NCI-H460 (cell line): ENCODE measurements at regions not wholly inside any gene's neighbourhood (a gene's known extent, or its start where the extent isn't known, plus 50 kb on each side); places are given as distances from the start of the nearest gene placed in this dataset.

Source experiments
- DNase-seq: peaks from one replicate; pipeline ENCODE4 v3.0.0-alpha.2; 2016; ENCODE audit warnings: low read depth; ENCODE audit errors: extremely low read depth

DNA sequence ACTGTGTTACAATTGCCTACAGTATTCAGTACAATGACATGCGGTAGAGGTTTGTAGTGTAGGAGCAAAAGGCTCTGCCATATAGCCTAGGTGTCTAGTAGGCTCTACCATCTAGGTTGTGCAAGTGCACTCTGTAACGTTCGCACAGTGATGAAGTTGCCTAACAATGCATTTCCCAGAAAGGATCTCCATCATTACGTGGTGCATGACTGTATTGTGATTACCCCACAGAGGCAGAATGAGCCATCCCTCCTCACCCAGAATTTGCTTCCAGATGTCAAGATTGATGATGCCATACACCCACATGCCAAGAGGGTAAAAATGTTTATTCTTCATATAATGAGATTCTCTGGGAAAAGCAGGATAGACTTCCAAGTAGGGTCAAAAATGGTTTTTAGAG is 199.3 kb upstream of the CTTNBP2NL start:
- no peak for DNase-seq

- DNase-seq: no peak
Measured at GRCh38 chr1:112209493-112209892, 186.5 kb upstream of the CTTNBP2NL start.

DNA sequence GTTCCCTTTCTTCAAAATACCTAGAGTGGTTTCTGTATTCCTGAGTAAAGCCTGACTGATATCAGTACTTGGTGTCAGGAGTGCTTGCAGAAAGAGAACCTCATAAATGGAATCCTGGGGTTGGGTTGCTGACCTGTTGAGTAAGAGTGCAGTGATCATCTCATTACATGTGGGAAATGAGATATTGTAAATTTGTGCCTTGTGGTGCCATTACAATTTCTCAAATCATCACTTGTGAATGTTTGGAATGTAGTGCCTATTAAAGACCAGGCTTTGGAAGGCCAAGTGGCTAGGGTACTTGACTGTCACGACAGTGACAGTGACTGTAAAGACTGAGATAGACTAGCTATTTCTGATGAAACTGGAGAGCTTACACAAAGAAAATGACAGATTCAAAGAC is 176.7 kb upstream of the CTTNBP2NL start:
- no peak for DNase-seq

GRCh38 chr1:112230232-112230631 is 165.8 kb upstream of the CTTNBP2NL start:
- no peak for DNase-seq

- DNase-seq: no peak
Measured at GRCh38 chr1:112231331-112231730, 164.7 kb upstream of the CTTNBP2NL start.

- no peak for DNase-seq
Measured at GRCh38 chr1:112232848-112233247, 163.2 kb upstream of the CTTNBP2NL start.

DNA sequence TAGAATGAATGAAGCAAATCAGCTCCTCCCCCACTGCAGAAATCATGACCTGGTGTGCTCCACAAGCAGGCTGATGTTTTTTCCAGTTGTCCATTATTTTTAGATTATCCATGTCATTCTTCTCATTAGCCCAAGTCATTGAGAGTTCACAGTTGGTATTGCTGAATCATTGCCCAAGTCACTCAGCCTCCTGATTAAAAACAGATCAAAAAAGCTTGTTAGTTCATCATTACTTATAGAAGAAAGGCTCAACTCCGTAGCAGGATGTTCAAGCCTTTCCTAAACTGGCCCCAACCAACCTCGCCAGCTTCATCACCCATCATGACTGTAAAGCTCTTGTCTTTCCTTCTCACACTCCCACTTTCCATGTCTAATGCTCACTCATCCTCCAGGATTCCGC is 161.3 kb upstream of the CTTNBP2NL start:
- no peak for DNase-seq

DNA sequence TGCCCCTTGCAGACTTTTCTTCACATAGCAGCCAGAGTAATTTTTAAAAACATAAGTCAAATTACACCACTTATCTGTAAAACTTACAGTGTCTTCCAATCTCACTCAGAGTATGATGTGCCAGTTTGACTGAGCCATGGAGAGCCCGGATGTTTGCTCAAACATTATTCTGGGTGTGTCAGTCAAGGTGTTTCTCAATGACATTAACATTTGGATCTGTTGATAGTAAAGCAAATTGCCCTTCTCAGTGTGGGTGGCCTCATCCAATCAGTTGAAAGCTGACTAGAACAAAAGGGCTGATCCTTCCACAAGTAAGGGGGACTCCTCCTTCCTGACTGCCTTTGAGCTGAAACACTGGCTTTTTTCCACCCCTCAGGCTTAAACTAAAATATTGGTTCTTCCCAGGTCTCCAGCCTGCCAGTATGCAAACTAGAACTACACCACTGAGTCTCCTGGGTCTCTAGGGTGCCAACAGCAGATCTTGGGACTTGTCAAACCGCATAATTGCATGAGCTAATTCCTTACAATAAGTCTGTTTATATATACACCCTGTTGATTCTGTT is 157.9 kb upstream of the CTTNBP2NL start:
- no peak for DNase-seq

GRCh38 chr1:112239683-112240330 is 156.2 kb upstream of the CTTNBP2NL start:
- no peak for DNase-seq

GRCh38 chr1:112242470-112242869 is 153.5 kb upstream of the CTTNBP2NL start:
- no peak for DNase-seq

DNA sequence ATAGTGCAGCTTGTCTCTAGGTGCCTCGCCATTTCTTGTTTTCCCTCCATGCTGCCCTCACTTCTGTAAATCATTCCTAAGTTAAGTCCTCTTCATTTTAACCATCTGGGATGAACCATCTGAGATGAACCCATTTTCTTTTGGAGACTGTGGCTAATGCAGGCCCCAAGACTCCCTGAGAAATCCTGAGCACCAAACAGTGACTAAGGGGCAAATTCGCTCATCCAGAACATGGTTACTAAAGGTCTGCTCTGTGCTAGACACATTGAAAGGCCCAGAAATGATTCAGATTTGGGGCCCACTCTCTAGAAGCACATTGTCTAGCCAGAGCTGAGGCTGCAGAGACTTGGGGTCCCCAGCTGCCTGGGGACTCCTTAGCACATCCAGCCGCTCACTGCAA is 151.9 kb upstream of the CTTNBP2NL start:
- DNase-seq: no peak

- DNase-seq: no peak
Measured at GRCh38 chr1:112245114-112245513, 150.9 kb upstream of the CTTNBP2NL start.

GRCh38 chr1:112247036-112247597 is 148.9 kb upstream of the CTTNBP2NL start:
- no peak for DNase-seq

- no peak for DNase-seq
Measured at GRCh38 chr1:112247961-112248360, 148.1 kb upstream of the CTTNBP2NL start.

DNA sequence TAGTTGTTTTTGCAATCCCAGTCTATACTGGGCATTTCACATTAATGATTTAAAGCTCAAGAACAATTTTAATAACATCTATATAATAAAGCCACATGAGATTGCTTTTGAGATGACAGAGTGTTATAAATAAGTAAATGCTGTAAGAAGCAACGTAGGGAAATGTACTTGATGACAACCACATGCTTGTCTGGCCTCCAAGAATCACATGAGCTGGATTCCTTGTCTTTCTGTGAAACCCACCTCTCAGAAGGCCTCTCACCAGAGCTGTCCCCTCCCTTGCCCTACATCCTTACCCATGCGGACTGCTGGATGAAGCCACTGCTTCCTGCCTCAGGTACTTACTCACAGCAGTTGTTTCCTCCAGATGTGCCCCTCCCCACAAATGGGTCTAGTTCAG is 145.1 kb upstream of the CTTNBP2NL start:
- DNase-seq: no peak

DNA sequence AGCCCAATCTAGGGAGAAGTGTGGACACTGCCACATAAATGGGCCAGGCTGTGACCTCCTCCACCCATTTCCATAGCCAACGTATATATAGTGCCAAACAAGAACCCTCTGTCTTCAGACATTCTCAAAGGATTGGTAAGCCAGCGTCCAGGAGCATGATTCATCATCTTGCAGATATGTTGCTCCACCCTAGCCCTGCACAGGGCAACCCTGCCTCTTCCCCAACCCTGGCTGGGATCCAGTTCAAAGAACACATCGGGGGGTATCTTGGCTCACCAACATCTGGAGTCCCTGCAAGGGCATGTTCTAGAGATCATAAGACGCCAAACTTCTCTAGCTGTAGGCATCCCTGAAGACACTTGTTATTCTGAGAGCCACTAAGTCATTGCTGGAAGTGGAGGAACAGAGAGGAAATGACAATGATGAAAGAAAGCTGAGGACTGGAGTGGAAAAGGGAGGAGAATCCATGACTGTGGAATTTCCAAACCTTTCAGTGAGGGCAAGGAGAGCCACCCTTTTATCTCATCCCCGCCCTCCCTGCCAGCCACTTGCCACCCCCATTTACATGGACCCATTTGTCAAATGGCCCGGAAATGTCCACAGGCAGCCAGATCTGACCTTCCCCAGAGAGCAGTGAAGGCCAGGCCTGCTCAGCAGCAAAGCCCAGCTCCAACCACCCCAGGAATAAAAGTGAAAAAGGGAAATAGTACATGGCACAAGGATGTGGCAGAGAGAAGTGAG is 144.1 kb upstream of the CTTNBP2NL start:
- peak; percentile 86 for DNase-seq

DNA sequence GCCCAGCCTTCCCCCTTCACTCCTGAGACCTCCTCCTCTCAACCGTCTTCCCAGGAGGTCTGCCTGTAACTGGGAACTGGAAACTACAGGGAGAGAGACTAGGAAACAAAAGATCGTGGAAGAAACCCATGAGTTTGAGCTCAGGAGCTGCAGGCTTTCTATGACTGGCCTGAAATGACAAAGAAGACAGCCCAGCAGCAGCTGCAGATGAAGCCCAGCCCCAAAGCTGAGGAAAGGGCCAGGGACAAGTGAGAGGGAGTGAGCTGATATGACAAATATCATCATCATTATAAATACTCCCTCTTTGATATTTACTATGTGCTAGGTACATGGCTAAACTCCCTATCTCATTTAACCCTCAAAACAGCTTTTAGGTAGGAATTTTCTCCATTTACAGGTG is 142.6 kb upstream of the CTTNBP2NL start:
- DNase-seq: no peak

DNA sequence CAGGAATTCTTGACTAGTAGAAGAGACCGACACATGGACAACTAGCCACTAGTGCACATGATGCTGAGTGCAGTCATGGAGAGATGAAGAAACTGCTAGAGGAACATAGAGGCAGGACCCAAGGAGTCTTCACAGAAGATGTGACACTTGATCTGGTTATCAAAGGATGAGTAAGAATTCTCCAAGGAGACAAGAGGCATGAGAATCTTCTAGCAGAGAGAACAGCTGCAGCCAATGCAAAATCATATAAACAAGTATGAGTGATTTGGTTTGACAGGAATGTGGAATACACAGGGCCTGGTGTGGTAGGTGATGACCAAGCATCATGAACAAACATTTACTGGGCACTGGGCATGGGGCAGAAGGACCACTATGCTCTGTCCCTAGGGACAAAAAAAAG is 140.9 kb upstream of the CTTNBP2NL start:
- DNase-seq: no peak

DNA sequence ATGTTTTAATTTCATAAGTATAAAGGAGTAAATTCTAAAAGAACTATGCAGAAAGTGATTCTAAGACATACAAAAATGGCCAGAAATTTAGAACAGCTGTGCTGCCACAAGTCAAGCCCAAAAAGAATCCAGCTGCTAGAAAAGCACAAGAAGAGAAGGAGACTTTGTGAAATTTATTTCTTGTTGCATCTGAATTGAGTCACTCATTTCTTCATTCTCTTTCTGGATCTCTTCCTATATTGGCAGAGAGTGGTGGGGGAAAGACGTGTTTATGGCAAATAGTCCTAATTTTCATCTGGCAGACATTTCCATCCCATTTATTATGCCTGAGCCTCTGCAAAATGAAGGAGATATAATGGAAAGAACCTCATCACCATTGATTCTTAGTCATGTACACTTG is 139.6 kb upstream of the CTTNBP2NL start:
- DNase-seq: no peak

DNA sequence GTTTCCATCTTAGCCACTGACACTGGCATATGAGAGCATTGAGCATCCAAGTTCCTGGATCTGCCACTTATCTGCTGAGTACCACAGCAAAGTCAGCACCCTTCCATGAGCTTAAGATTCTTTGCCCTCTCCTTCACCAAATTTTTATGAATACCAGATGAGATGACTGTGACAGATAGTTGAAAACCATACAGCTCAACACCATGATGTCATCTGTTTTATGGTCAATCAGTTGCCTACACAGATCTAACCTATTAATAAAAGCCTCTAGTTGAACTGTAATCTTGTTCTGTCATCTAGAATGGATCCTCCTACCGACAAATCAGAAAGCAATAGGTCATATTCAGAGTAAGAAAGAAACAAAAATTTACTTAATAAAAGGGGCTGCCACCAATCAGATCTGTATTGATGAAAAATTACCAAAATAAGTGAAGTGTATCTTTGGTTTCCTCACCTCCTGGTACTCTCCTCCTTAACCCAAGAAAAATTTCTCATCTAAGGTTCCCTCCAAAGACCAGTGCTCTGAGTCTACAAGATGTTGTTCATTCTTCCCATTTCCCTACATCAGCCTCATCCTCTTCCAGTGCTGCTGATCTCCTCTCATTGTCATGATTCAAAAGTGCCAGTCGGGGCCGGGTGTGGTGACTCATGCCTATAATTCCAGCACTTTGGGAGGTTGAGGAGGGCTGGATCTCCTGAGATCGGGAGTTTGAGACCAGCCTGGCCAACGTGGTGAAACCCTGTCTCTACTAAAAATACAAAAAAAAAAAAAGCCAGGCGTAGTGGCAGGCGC is 138.8 kb upstream of the CTTNBP2NL start:
- no peak for DNase-seq

DNA sequence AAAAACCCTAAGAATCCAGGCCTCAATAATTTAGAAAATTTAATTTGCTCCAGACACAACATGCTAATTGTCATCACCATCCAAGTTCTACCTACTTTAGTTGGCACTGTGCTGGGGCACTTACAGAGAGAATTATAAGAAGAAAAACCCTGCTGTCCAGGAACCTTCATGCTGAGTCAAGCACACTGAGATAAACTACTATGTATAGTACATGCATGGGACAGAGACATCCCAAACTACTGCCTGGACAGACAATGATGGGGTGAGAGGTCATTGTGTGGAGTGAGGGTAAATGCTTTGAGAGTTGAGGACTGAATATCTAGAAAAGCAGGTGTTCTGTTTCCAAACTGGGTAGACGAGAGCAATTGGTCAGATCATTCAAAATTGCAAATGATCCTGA is 135.3 kb upstream of the CTTNBP2NL start:
- DNase-seq: no peak
